NCI-H1930 (cell line): ENCODE measurements at regions not wholly inside any gene's neighbourhood (a gene's known extent, or its start where the extent isn't known, plus 50 kb on each side); places are given as distances from the start of the nearest gene placed in this dataset.
"Not testable (repeated sequence)": the region's sequence is repeated elsewhere in the genome, so short reads cannot be mapped to it uniquely, and the experiment has no call there.

Experiments used
- DNase-seq, 2 experiments: peaks; one replicate each; lab custom pipeline; 2025; lab: John Stamatoyannopoulos, UW

- DNase-seq = no peak
Observed at GRCh38 chr7:67359900-67360299, 363.3 kb downstream of the TYW1 start.

GRCh38 chr7:67361150-67361549 lies 364.5 kb downstream of the TYW1 start:
- no peak for DNase-seq

- no peak for DNase-seq
Observed at GRCh38 chr7:67364441-67365017, 367.9 kb downstream of the TYW1 start.

- DNase-seq = peak; percentile 63 to 83
Observed at GRCh38 chr7:67371429-67372305, 375.0 kb downstream of the TYW1 start.

GRCh38 chr7:67373389-67373788 lies 376.8 kb downstream of the TYW1 start:
- DNase-seq = not testable (repeated sequence)

GRCh38 chr7:67375427-67375826 lies 378.8 kb downstream of the TYW1 start:
- no peak for DNase-seq

- DNase-seq = peak; percentile 69 to 76
Observed at GRCh38 chr7:67377939-67378862, 381.6 kb downstream of the TYW1 start.

GRCh38 chr7:67380326-67380725 lies 383.7 kb downstream of the TYW1 start:
- DNase-seq = no peak

- DNase-seq = no peak
Observed at GRCh38 chr7:67380858-67381257, 384.2 kb downstream of the TYW1 start.

- no peak for DNase-seq
Observed at GRCh38 chr7:67387851-67388250, 391.2 kb downstream of the TYW1 start.

GRCh38 chr7:67391168-67391567 lies 394.5 kb downstream of the TYW1 start:
- DNase-seq = no peak

GRCh38 chr7:67392596-67393438 lies 396.2 kb downstream of the TYW1 start:
- DNase-seq = no peak

- no peak for DNase-seq
Observed at GRCh38 chr7:67393903-67394302, 397.3 kb downstream of the TYW1 start.

GRCh38 chr7:67398916-67399315 lies 402.3 kb downstream of the TYW1 start:
- no peak for DNase-seq

GRCh38 chr7:67401492-67401891 lies 404.9 kb downstream of the TYW1 start:
- no peak for DNase-seq

GRCh38 chr7:67402280-67402679 lies 405.6 kb downstream of the TYW1 start:
- no peak for DNase-seq

- DNase-seq = no peak
Observed at GRCh38 chr7:67406976-67407375, 410.3 kb downstream of the TYW1 start.

- DNase-seq = no peak
Observed at GRCh38 chr7:67407392-67408071, 410.9 kb downstream of the TYW1 start.

- no peak for DNase-seq
Observed at GRCh38 chr7:67408109-67408508, 411.5 kb downstream of the TYW1 start.

GRCh38 chr7:67413670-67414069 lies 417.0 kb downstream of the TYW1 start:
- DNase-seq = no peak

GRCh38 chr7:67414858-67415257 lies 418.2 kb downstream of the TYW1 start:
- DNase-seq = no peak
